IPS DF 6.9 (cell line): ENCODE measurements at regions not wholly inside any gene's neighbourhood (a gene's known extent, or its start where the extent isn't known, plus 50 kb on each side); places are given as distances from the start of the nearest gene placed in this dataset.

Source experiments
- DNase-seq: peaks from one replicate; pipeline ENCODE4 v3.0.0-alpha.2; 2013; ENCODE audit warnings: low read depth, low spot score
- H3K27ac ChIP-seq: one replicate; pipeline ENCODE4 v1.5.1; 2013; ENCODE audit warnings: low read length, control low read depth
- H3K27me3 ChIP-seq: 2 replicates; pipeline ENCODE4 v1.6.1; 2013; ENCODE audit warnings: mild to moderate bottlenecking, low read length; ENCODE audit not compliant: control insufficient read depth, insufficient read depth
- H3K36me3 ChIP-seq: 2 replicates; pipeline ENCODE4 v1.6.1; 2013; ENCODE audit warnings: low read length; ENCODE audit not compliant: control insufficient read depth, insufficient read depth
- H3K4me1 ChIP-seq: 2 replicates; pipeline ENCODE4 v1.6.1; 2013; ENCODE audit warnings: low read length; ENCODE audit not compliant: control insufficient read depth, insufficient read depth
- H3K4me3 ChIP-seq: 2 replicates; pipeline ENCODE4 v1.5.1; 2013; ENCODE audit warnings: mild to moderate bottlenecking, low read length
- H3K9me3 ChIP-seq: 2 replicates; pipeline ENCODE4 v1.6.1; 2013; ENCODE audit warnings: low read length, inconsistent platforms; ENCODE audit not compliant: control insufficient read depth, insufficient read depth
- WGBS: extraction: QIAGEN DNeasy Blood & Tissue Kit; methylation state at CpG from one replicate; pipeline ENCODE4 v1.1.7; 2013; ENCODE audit warnings: mixed read lengths, missing lambda C conversion rate; ENCODE audit not compliant: insufficient read length, insufficient coverage; 5-methylcytosine and 5-hydroxymethylcytosine counted together

GRCh38 chr4:19128176-19128575 lies 1106.6 kb upstream of the LCORL start:
- Histone ChIP-seq H3K36me3 (no peaks in the 10 kb centered on the region), H3K4me1 (no peaks in the 10 kb centered on the region)
- no CpG with 5 or more reads among the region's 1 CpG for WGBS

GRCh38 chr4:19126903-19127302 lies 1105.3 kb upstream of the LCORL start:
- no peak for DNase-seq

More at GRCh38 chr4:19128176-19128575, 1106.6 kb upstream of the LCORL start:
- Histone ChIP-seq H3K9me3 (no peaks in the 10 kb centered on the region), H3K27ac (no peak overlapping the region), H3K27me3 (no peaks in the 10 kb centered on the region), H3K4me3 (no peak overlapping the region)
- no peak for DNase-seq

GRCh38 chr4:19123681-19124080 lies 1102.1 kb upstream of the LCORL start:
- no peaks in the 10 kb centered on the region for H3K27me3 ChIP-seq
- WGBS, result no CpG with 5 or more reads among the region's 4 CpGs
- H3K4me3 ChIP-seq, result no peak overlapping the region
- no peaks in the 10 kb centered on the region for H3K36me3 ChIP-seq
- no peak for DNase-seq
- H3K4me1 ChIP-seq, result no peaks in the 10 kb centered on the region
- H3K27ac ChIP-seq, result no peak overlapping the region
- no peaks in the 10 kb centered on the region for H3K9me3 ChIP-seq

More at GRCh38 chr4:19126903-19127302, 1105.3 kb upstream of the LCORL start:
- H3K27ac ChIP-seq, result no peak overlapping the region
- no peak overlapping the region for H3K4me3 ChIP-seq
- no peaks in the 10 kb centered on the region for H3K9me3 ChIP-seq
- H3K4me1 ChIP-seq, result no peaks in the 10 kb centered on the region
- WGBS, result no CpG with 5 or more reads among the region's 4 CpGs
- no peaks in the 10 kb centered on the region for H3K36me3 ChIP-seq
- H3K27me3 ChIP-seq, result no peaks in the 10 kb centered on the region

- Histone ChIP-seq H3K4me3 (no peak overlapping the region), H3K27me3 (no peaks in the 10 kb centered on the region), H3K9me3 (no peaks in the 10 kb centered on the region), H3K27ac (no peak overlapping the region), H3K36me3 (no peaks in the 10 kb centered on the region), H3K4me1 (no peaks in the 10 kb centered on the region)
- DNase-seq, result no peak
- no CpG with 5 or more reads among the region's 3 CpGs for WGBS
Observed at GRCh38 chr4:19119904-19120560, 1098.5 kb upstream of the LCORL start.

GRCh38 chr4:19117022-19117421 lies 1095.5 kb upstream of the LCORL start:
- no CpG with 5 or more reads among the region's 2 CpGs for WGBS
- no peak for DNase-seq
- H3K4me1 ChIP-seq, result no peaks in the 10 kb centered on the region
- no peak overlapping the region for H3K4me3 ChIP-seq
- no peaks in the 10 kb centered on the region for H3K9me3 ChIP-seq
- H3K27me3 ChIP-seq, result no peaks in the 10 kb centered on the region
- H3K36me3 ChIP-seq, result no peaks in the 10 kb centered on the region
- H3K27ac ChIP-seq, result no peak overlapping the region

GRCh38 chr4:19104176-19104575 lies 1082.6 kb upstream of the LCORL start:
- H3K27ac ChIP-seq, result no peak overlapping the region
- H3K36me3 ChIP-seq, result no peaks in the 10 kb centered on the region
- H3K27me3 ChIP-seq, result no peaks in the 10 kb centered on the region
- no peak for DNase-seq
- no peak overlapping the region for H3K4me3 ChIP-seq
- H3K4me1 ChIP-seq, result no peaks in the 10 kb centered on the region
- WGBS, result no CpG with 5 or more reads among the region's 4 CpGs
- no peaks in the 10 kb centered on the region for H3K9me3 ChIP-seq

- Histone ChIP-seq H3K27ac (no peak overlapping the region), H3K4me3 (no peak overlapping the region), H3K36me3 (no peaks in the 10 kb centered on the region), H3K4me1 (no peaks in the 10 kb centered on the region; the same call in 1 of the 2 replicates), H3K27me3 (no peaks in the 10 kb centered on the region), H3K9me3 (no peaks in the 10 kb centered on the region)
- no CpG with 5 or more reads among the region's 5 CpGs for WGBS
- no peak for DNase-seq
Observed at GRCh38 chr4:19095491-19096046, 1074.0 kb upstream of the LCORL start.

- H3K36me3 ChIP-seq, result no peaks in the 10 kb centered on the region
- no peaks in the 10 kb centered on the region for H3K27me3 ChIP-seq
- no peak overlapping the region for H3K4me3 ChIP-seq
- DNase-seq, result no peak
- H3K9me3 ChIP-seq, result no peaks in the 10 kb centered on the region
- no CpG with 5 or more reads among the region's 2 CpGs for WGBS
- H3K4me1 ChIP-seq, result no peaks in the 10 kb centered on the region; the same call in 1 of the 2 replicates
- no peak overlapping the region for H3K27ac ChIP-seq
Observed at GRCh38 chr4:19093951-19094350, 1072.4 kb upstream of the LCORL start.

- Histone ChIP-seq H3K9me3 (no peaks in the 10 kb centered on the region), H3K4me3 (no peak overlapping the region), H3K36me3 (no peaks in the 10 kb centered on the region), H3K27ac (no peak overlapping the region), H3K4me1 (no peaks in the 10 kb centered on the region; the same call in 1 of the 2 replicates), H3K27me3 (no peaks in the 10 kb centered on the region)
- DNase-seq, result no peak
Observed at GRCh38 chr4:19092797-19093196, 1071.2 kb upstream of the LCORL start.

GRCh38 chr4:19074036-19074435 lies 1052.5 kb upstream of the LCORL start:
- Histone ChIP-seq H3K9me3 (no peaks in the 10 kb centered on the region), H3K27me3 (no peaks in the 10 kb centered on the region), H3K27ac (no peak overlapping the region), H3K4me1 (no peaks in the 10 kb centered on the region), H3K4me3 (no peak overlapping the region), H3K36me3 (no peaks in the 10 kb centered on the region)
- no CpG with 5 or more reads among the region's 2 CpGs for WGBS
- no peak for DNase-seq

GRCh38 chr4:19063662-19064061 lies 1042.1 kb upstream of the LCORL start:
- Histone ChIP-seq H3K27me3 (no peaks in the 10 kb centered on the region), H3K4me1 (no peaks in the 10 kb centered on the region), H3K27ac (no peak overlapping the region), H3K4me3 (no peak overlapping the region), H3K9me3 (0 out of 2 replicates have a peak, but pooled peaks cover 2% of the 10 kb centered on the region), H3K36me3 (no peaks in the 10 kb centered on the region)
- no peak for DNase-seq
- no CpG with 5 or more reads among the region's 5 CpGs for WGBS
